ENCODE measurements at regions not wholly inside any gene's neighbourhood (a gene's known extent, or its start where the extent isn't known, plus 50 kb on each side); places are given as distances from the start of the nearest gene placed in this dataset.

- TF ChIP-seq TARDBP (IDR thresholded peaks at IDR 0.05) (no peak), HDGF (IDR thresholded peaks at IDR 0.05; ENCODE audit: borderline replicate concordance) (no peak), SUZ12 (IDR thresholded peaks at IDR 0.05) (no peak), NFRKB (IDR thresholded peaks at IDR 0.05) (no peak), SP1 (IDR thresholded peaks at IDR 0.05) (no peak)
Observed at GRCh38 chr18:57296336-57296735, 56.0 kb upstream of the ST8SIA3 start.

Measured in HEK293T (cell line).